NCI-H187 (cell line): ENCODE measurements at regions not wholly inside any gene's neighbourhood (a gene's known extent, or its start where the extent isn't known, plus 50 kb on each side); places are given as distances from the start of the nearest gene placed in this dataset.
"Not testable (repeated sequence)": the region's sequence is repeated elsewhere in the genome, so short reads cannot be mapped to it uniquely, and the experiment has no call there.

ENCODE experiments used
- DNase-seq, 2 experiments: peaks; one replicate each; lab custom pipeline; 2025; lab: John Stamatoyannopoulos, UW

DNA sequence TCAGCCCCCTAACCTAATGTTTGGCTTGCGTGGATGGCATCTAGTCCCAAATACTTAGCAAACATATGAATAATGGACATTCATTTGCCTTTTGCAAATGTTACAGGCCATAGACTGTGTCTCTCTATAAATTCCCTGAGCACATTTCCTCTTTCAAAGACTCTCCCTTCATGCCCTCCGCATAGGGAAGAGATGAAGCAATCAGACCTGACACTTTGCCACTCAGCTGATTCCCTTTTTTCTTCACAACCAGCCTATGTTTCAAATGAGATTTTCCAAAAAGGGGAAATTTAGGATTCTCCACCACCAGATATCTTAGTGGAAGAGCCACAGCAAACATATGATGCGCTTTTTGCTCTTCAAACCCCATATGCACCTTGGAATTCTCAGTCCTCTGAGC, 453.7 kb downstream of the STK39 start:
- DNase-seq = no peak

DNA sequence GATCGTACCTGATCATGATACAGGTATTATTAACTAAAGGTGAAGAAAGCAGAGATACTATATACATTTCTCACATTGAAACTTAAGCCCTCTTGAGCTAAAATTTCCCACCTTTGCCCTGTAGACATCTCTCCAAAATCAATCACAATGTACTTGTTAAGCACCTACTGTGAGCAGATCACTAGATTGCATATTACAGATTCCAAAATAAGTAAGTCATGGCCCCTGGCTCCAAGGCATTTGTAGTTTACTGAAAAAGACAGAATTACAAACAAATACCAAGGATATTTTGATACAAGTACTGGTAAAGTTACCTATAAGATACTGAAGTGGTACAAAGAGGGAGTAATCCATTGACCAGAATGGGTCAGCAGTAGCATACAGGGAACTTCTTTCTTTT, 455.3 kb downstream of the STK39 start:
- no peak for DNase-seq

- no peak for DNase-seq
Observed at GRCh38 chr2:167790781-167791450, 456.5 kb downstream of the STK39 start.

- no peak for DNase-seq
Observed at GRCh38 chr2:167790189-167790588, 457.2 kb downstream of the STK39 start.

DNA sequence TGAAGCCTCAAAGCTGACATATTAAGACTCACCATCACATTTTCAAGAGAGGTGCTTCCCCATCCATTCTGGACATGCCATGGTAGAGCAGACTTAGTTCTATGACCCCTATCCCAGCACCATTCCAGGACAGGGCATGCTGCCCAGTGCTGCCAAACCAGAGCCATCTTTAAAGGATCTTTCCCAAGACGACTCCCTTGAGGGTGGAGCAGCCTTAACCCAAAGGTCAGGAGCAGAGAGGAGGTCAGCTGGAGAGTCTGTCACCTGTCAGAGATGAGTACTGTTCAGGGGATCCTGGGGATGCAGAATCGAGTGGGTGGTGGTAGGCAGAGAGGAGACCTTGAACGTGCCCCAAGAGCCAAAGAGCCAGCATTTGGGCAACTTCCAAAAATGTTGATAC, 459.8 kb downstream of the STK39 start:
- DNase-seq = no peak

DNA sequence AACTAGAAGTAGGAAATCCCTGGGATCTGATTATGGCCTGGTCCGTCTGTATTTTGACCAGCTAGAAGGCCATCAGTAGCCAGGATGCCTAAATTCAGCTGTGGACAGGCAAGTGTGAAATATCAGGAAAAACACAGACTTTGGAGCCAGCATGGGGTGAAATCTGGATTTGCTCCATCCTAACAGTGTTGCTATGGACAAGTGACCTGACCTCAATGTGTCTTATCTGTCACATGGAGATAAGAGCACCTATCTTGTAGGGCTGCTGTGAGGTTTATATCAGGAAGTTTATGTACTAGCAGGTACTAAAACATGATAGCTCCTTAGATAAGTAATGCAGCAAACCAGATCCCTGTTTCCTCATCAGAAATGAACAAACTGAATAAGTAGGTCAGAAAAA, 460.4 kb downstream of the STK39 start:
- DNase-seq = no peak

- no peak for DNase-seq
Observed at GRCh38 chr2:167785606-167786216, 461.7 kb downstream of the STK39 start.

- no peak for DNase-seq
Observed at GRCh38 chr2:167784084-167784425, 463.3 kb downstream of the STK39 start.

GRCh38 chr2:167783261-167784083, 463.9 kb downstream of the STK39 start:
- DNase-seq = no peak

DNA sequence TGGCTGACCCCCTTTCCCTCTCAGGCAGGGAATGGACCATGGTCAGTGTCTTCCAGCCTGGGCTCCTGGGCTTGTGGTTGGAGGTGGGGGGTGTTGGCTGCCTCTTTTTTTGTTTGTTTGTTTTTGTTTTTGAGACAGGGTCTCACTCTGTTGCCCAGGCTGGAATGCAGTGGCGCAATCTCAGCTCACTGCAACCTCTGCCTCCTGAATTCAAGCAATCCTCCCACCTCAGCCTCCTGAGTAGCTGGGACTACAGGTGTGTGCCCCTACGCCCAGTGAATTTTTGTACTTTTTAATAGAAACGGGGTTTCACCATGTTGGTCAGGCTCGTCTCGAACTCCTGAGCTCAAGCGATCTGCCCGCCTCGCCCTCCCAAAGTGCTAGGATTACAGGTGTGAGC, 465.8 kb downstream of the STK39 start:
- DNase-seq = not testable (repeated sequence)

DNA sequence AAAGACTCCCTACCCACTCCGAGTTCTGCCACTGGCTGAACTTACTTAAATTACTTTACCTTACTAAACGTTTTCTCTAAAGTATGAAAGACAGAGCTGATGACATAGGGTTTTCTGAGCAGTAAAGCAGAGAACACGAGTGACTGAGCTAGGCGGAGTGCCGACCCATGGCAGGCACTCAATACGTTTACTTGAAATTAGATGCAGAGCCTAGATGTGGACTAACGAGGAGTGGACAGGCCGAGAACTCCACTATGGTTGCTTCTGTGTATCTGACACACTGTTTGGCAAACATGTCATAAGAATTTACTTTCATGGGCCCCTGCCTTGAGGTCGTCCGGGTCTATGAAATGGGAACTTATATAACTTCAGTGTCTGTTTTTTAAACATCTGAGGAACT, 471.0 kb downstream of the STK39 start:
- DNase-seq = no peak

DNA sequence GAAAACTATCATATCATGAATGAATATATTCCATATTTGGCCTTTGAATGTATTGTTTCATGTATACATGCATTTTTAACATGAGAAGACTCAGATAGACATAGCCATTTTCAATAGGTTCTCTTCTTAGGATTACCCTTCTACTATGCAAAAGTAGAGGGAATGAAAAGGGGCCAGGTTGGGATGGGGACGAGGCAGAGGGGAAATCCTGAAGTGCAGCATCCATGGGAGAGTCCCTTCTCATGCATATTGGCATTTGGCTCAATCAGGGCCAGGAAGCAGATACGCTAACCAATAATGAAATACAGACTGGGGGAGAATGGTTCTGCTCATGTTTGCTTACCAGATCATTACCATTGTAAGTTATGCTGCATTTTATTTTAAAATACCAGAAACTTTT, 475.8 kb downstream of the STK39 start:
- DNase-seq = no peak

- DNase-seq = no peak
Observed at GRCh38 chr2:167769020-167769419, 478.4 kb downstream of the STK39 start.

- DNase-seq = no peak
Observed at GRCh38 chr2:167767830-167768229, 479.6 kb downstream of the STK39 start.

DNA sequence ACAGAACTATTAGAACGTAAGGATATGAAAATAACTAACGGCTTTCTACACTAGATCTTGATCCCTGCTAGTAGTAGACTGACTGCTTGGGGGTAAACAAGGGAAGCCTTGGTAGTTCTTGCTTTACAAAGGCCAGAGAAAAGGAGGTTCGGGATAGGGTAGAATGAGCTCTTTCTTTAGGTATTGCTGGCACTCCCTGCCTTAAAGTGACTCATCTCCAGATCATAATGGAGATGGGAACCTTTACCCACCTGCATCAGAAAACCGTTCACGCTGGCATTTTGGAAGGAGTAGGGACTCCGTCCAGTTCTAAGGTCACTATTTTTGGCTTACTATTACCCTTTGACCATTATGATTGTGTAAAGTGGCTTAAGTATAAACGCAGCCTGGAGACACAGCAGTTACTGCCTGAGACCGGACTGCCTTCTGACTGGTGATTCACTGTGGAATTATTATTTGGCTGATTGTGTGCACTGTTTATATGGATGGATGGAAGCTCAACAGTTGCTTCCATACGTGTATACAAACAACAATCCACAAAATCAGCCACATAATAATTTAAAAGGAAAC, 482.5 kb downstream of the STK39 start:
- no peak for DNase-seq

- no peak for DNase-seq
Observed at GRCh38 chr2:167761465-167762136, 485.8 kb downstream of the STK39 start.

GRCh38 chr2:167759531-167759930, 487.9 kb downstream of the STK39 start:
- DNase-seq = no peak

DNA sequence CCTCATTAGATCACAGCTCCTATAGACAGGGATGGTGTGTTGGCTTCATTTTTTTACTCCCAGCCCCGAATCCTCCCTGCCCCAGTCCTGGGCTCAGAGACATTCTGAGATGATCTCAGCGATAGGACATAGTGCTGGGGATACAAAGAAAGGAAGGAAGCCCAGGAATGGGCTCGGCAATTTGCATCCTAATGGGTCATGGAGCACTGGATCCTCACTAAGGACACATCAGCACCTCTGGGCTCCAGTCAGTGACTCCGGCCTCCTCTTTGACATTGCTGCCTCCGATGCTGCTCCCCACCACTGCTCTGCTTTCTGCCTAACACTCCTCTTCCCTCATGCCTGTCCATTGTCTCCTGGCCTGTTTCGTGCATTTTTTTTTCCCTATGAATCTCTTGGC, 489.1 kb downstream of the STK39 start:
- DNase-seq = no peak

GRCh38 chr2:167756446-167756845, 490.9 kb downstream of the STK39 start:
- DNase-seq = no peak

DNA sequence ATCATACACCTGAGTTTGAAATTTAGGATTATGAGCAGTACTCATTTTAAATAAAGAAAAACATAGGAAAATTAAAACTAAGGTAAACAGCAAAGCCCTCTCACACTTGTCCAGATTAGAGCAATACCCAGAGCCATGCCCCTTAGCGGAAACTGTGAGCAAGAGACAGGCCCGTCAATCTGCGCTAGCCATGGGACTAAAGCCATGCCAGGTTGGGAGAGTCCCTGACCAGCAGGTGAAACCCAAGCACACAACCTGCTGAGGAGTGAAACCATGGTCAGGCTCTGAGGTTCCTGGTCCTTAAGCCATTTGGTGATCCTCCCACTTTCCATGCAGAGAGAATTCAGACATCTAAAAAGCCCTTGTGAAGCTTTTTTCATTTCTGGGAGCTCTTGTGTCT, 494.3 kb downstream of the STK39 start:
- DNase-seq = no peak

- no peak for DNase-seq
Observed at GRCh38 chr2:167752734-167753133, 494.7 kb downstream of the STK39 start.

DNA sequence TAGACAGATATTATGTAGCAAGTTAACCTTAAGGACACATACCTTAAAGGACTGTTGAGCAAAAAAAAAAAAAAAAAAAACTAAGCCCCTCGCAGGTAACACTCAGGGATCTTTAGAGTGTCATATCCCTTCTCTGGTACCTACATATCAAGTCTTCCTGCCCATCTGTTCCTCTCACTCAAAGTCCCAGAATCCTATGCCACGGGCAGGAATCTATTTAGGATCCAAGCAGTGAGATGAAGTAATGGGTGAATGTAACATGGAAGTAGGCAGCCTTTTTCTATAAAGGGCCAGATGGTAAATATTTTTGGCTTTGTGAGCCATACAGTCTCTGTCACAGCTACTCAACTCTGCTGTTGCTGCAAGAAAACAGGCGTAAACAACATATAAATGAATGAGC, 496.7 kb downstream of the STK39 start:
- DNase-seq = no peak
